Nephron progenitor cell (in vitro differentiated cells): ENCODE measurements at regions not wholly inside any gene's neighbourhood (a gene's known extent, or its start where the extent isn't known, plus 50 kb on each side); places are given as distances from the start of the nearest gene placed in this dataset.

Experiments used
- DNase-seq: peaks from one replicate; pipeline ENCODE4 v3.0.0; 2021
- H3K27ac Mint-ChIP-seq: 2 replicates; pipeline ENCODE4 v1.8.0; 2021; ENCODE audit warnings: mild to moderate bottlenecking, moderate library complexity, mixed read lengths
- H3K27me3 Mint-ChIP-seq: 2 replicates; pipeline ENCODE4 v1.8.0; 2021; ENCODE audit warnings: mild to moderate bottlenecking, low read depth, mixed read lengths; ENCODE audit not compliant: poor library complexity
- H3K36me3 Mint-ChIP-seq: 2 replicates; pipeline ENCODE4 v1.8.0; 2021; ENCODE audit warnings: low read depth, mixed read lengths
- H3K4me1 Mint-ChIP-seq: 2 replicates; pipeline ENCODE4 v1.8.0; 2021; ENCODE audit warnings: mixed read lengths
- H3K4me3 Mint-ChIP-seq: 2 replicates; pipeline ENCODE4 v1.8.0; 2021; ENCODE audit warnings: mild to moderate bottlenecking, moderate library complexity, mixed read lengths
- H3K9me3 Mint-ChIP-seq: 2 replicates; pipeline ENCODE4 v1.8.0; 2021; ENCODE audit warnings: mild to moderate bottlenecking, moderate library complexity, mixed read lengths
- CTCF ChIP-seq: fragments of 200-600 bp; sonication (generic); IDR thresholded peaks from 2 replicates; pipeline ENCODE4 v1.5.0; 2021; ENCODE audit warnings: antibody characterized with exemption

GRCh38 chrX:92224406-92224805 lies 445.2 kb downstream of the PCDH11X start:
- H3K4me1 Mint-ChIP-seq, result no peaks in the 10 kb centered on the region
- no peak overlapping the region for H3K4me3 Mint-ChIP-seq
- no peak for TF ChIP-seq CTCF
- DNase-seq, result no peak
- no peaks in the 10 kb centered on the region for H3K9me3 Mint-ChIP-seq
- H3K27ac Mint-ChIP-seq, result no peak overlapping the region
- H3K27me3 Mint-ChIP-seq, result no peaks in the 10 kb centered on the region
- H3K36me3 Mint-ChIP-seq, result no peaks in the 10 kb centered on the region

- Mint-ChIP-seq H3K36me3 (no peaks in the 10 kb centered on the region), H3K27me3 (no peaks in the 10 kb centered on the region), H3K9me3 (no peaks in the 10 kb centered on the region), H3K27ac (no peak overlapping the region), H3K4me1 (no peaks in the 10 kb centered on the region), H3K4me3 (no peak overlapping the region)
- DNase-seq, result no peak
- no peak for TF ChIP-seq CTCF
Measured at GRCh38 chrX:92230628-92231027, 451.5 kb downstream of the PCDH11X start.

GRCh38 chrX:92231391-92231790 lies 452.2 kb downstream of the PCDH11X start:
- TF ChIP-seq CTCF, result no peak
- Mint-ChIP-seq H3K27ac (no peak overlapping the region), H3K4me3 (no peak overlapping the region), H3K4me1 (no peaks in the 10 kb centered on the region), H3K27me3 (no peaks in the 10 kb centered on the region), H3K36me3 (no peaks in the 10 kb centered on the region), H3K9me3 (no peaks in the 10 kb centered on the region)
- no peak for DNase-seq

- H3K4me1 Mint-ChIP-seq, result no peaks in the 10 kb centered on the region
- TF ChIP-seq CTCF, result peak; percentile 60
- H3K27ac Mint-ChIP-seq, result no peak overlapping the region
- no peaks in the 10 kb centered on the region for H3K27me3 Mint-ChIP-seq
- no peak for DNase-seq
- no peaks in the 10 kb centered on the region for H3K9me3 Mint-ChIP-seq
- H3K4me3 Mint-ChIP-seq, result no peak overlapping the region
- no peaks in the 10 kb centered on the region for H3K36me3 Mint-ChIP-seq
Measured at GRCh38 chrX:92232182-92232581, 453.0 kb downstream of the PCDH11X start.

GRCh38 chrX:92241249-92241648 lies 462.1 kb downstream of the PCDH11X start:
- Mint-ChIP-seq H3K36me3 (no peaks in the 10 kb centered on the region), H3K9me3 (no peaks in the 10 kb centered on the region), H3K4me3 (no peak overlapping the region), H3K27ac (no peak overlapping the region), H3K27me3 (no peaks in the 10 kb centered on the region), H3K4me1 (no peaks in the 10 kb centered on the region)
- DNase-seq, result no peak
- no peak for TF ChIP-seq CTCF

GRCh38 chrX:92247076-92247475 lies 467.9 kb downstream of the PCDH11X start:
- no peak overlapping the region for H3K4me3 Mint-ChIP-seq
- H3K27me3 Mint-ChIP-seq, result no peaks in the 10 kb centered on the region
- TF ChIP-seq CTCF, result no peak
- no peak for DNase-seq
- no peaks in the 10 kb centered on the region for H3K4me1 Mint-ChIP-seq
- no peaks in the 10 kb centered on the region for H3K36me3 Mint-ChIP-seq
- no peaks in the 10 kb centered on the region for H3K9me3 Mint-ChIP-seq
- no peak overlapping the region for H3K27ac Mint-ChIP-seq
